H9 (cell line): ENCODE measurements at regions not wholly inside any gene's neighbourhood (a gene's known extent, or its start where the extent isn't known, plus 50 kb on each side); places are given as distances from the start of the nearest gene placed in this dataset.

Experiments
- DNase-seq: peaks from one replicate; pipeline ENCODE4 v3.0.0-alpha.2; 2017
- H2AFZ ChIP-seq: one replicate; pipeline ENCODE4 v1.6.1; 2013; ENCODE audit warnings: mild to moderate bottlenecking, low read length, control low read depth, moderate library complexity
- H2AK5ac ChIP-seq: 2 replicates; pipeline ENCODE4 v1.6.1; 2013; ENCODE audit warnings: low read length, control low read depth, mixed read lengths; ENCODE audit not compliant: insufficient read length
- H2BK120ac ChIP-seq: one replicate; pipeline ENCODE4 v1.6.1; 2013; ENCODE audit warnings: low read depth, mild to moderate bottlenecking, low read length, control low read depth, inconsistent platforms; ENCODE audit not compliant: poor library complexity, severe bottlenecking
- H2BK12ac ChIP-seq: 2 replicates; pipeline ENCODE4 v1.6.1; 2013; ENCODE audit warnings: low read length, control low read depth, mixed read lengths, low read depth; ENCODE audit not compliant: insufficient read length
- H2BK15ac ChIP-seq: 2 replicates; pipeline ENCODE4 v1.6.1; 2013; ENCODE audit warnings: low read depth, low read length, control low read depth
- H2BK20ac ChIP-seq: one replicate; pipeline ENCODE4 v1.6.1; 2013; ENCODE audit warnings: low read depth, mild to moderate bottlenecking, low read length, control low read depth, inconsistent platforms; ENCODE audit not compliant: poor library complexity, severe bottlenecking
- H2BK5ac ChIP-seq: 2 replicates; pipeline ENCODE4 v1.6.1; 2013; ENCODE audit warnings: low read length, control low read depth, mixed read lengths; ENCODE audit not compliant: insufficient read length
- H3K14ac ChIP-seq: 2 replicates; pipeline ENCODE4 v1.6.1; 2013; ENCODE audit warnings: low read length, control low read depth; ENCODE audit not compliant: insufficient read depth
- H3K18ac ChIP-seq: 2 replicates; pipeline ENCODE4 v1.6.1; 2013; ENCODE audit warnings: low read depth, mild to moderate bottlenecking, mixed read lengths, low read length, control low read depth; ENCODE audit not compliant: insufficient read length
- H3K23ac ChIP-seq: 2 replicates; pipeline ENCODE4 v1.6.1; 2013; ENCODE audit warnings: low read length, control low read depth, mixed read lengths, low read depth; ENCODE audit not compliant: insufficient read length
- H3K23me2 ChIP-seq: 2 replicates; pipeline ENCODE4 v1.6.1; 2013; ENCODE audit warnings: low read depth, mild to moderate bottlenecking, mixed read lengths, low read length, control low read depth; ENCODE audit not compliant: insufficient read length, poor library complexity, severe bottlenecking
- H3K27ac ChIP-seq: 2 replicates; pipeline ENCODE4 v1.5.1; 2013; ENCODE audit warnings: low read length, control low read depth, mixed read lengths, low read depth; ENCODE audit not compliant: insufficient read length
- H3K27me3 ChIP-seq: 2 replicates; pipeline ENCODE4 v1.6.1; 2013; ENCODE audit warnings: low read length, control low read depth, inconsistent platforms; ENCODE audit not compliant: insufficient read depth
- H3K4ac ChIP-seq: 2 replicates; pipeline ENCODE4 v1.6.1; 2013; ENCODE audit warnings: low read depth, mild to moderate bottlenecking, control low read depth, inconsistent platforms, low read length, moderate library complexity
- H3K4me1 ChIP-seq: 2 replicates; pipeline ENCODE4 v1.6.1; 2013; ENCODE audit warnings: low read length, control low read depth, inconsistent platforms; ENCODE audit not compliant: insufficient read depth
- H3K4me2 ChIP-seq: 2 replicates; pipeline ENCODE4 v1.6.1; 2013; ENCODE audit warnings: low read length, control low read depth, mixed read lengths; ENCODE audit not compliant: insufficient read length, insufficient read depth
- H3K56ac ChIP-seq: 2 replicates; pipeline ENCODE4 v1.6.1; 2013; ENCODE audit warnings: low read depth, mild to moderate bottlenecking, mixed read lengths, low read length, control low read depth; ENCODE audit not compliant: insufficient read length
- H3K79me1 ChIP-seq: 2 replicates; pipeline ENCODE4 v1.6.1; 2013; ENCODE audit warnings: low read depth, mild to moderate bottlenecking, moderate library complexity, low read length, control low read depth, inconsistent platforms; ENCODE audit not compliant: insufficient read depth, poor library complexity, severe bottlenecking
- H3K79me2 ChIP-seq: 2 replicates; pipeline ENCODE4 v1.6.1; 2013; ENCODE audit warnings: low read length, control low read depth, inconsistent platforms; ENCODE audit not compliant: insufficient read depth
- H3K9ac ChIP-seq: 2 replicates; pipeline ENCODE4 v1.6.1; 2013; ENCODE audit warnings: low read length, control low read depth, mixed read lengths; ENCODE audit not compliant: insufficient read length; ENCODE audit errors: extremely low read depth
- H3K9me3 ChIP-seq: one replicate; pipeline ENCODE4 v1.6.1; 2013; ENCODE audit warnings: low read depth, low read length, inconsistent platforms; ENCODE audit not compliant: control insufficient read depth
- H3T11ph ChIP-seq: one replicate; pipeline ENCODE4 v1.6.1; 2013; ENCODE audit warnings: mild to moderate bottlenecking, low read length, control low read depth, inconsistent platforms
- H4K20me1 ChIP-seq: one replicate; pipeline ENCODE4 v1.6.1; 2013; ENCODE audit not compliant: control insufficient read depth, insufficient read length, insufficient read depth
- H4K5ac ChIP-seq: 2 replicates; pipeline ENCODE4 v1.6.1; 2013; ENCODE audit warnings: low read depth, mild to moderate bottlenecking, mixed read lengths, low read length, control low read depth; ENCODE audit not compliant: insufficient read length
- H4K8ac ChIP-seq: replicated peaks from 2 replicates; pipeline ENCODE4 v1.6.1; 2013; ENCODE audit warnings: low read length, control low read depth, mixed read lengths, low read depth; ENCODE audit not compliant: insufficient read length
- H4K91ac ChIP-seq: 2 replicates; pipeline ENCODE4 v1.6.1; 2013; ENCODE audit warnings: low read depth, mild to moderate bottlenecking, moderate library complexity, mixed read lengths, low read length, control low read depth; ENCODE audit not compliant: insufficient read length
- H3K27ac Mint-ChIP-seq, 3 experiments: 2 replicates in 2 of 3; 3 replicates in 1 of 3; pipeline ENCODE4 v1.8.0; 2020 to 2021; ENCODE audit warnings: mixed read lengths in 3 of 3, mild to moderate bottlenecking in 1 of 3, moderate library complexity in 1 of 3
- H3K27me3 Mint-ChIP-seq: 2 replicates; pipeline ENCODE4 v1.8.0; 2021; ENCODE audit warnings: low read depth, mild to moderate bottlenecking, moderate library complexity, mixed read lengths
- H3K36me3 Mint-ChIP-seq, 3 experiments: 2 replicates in 2 of 3; 3 replicates in 1 of 3; pipeline ENCODE4 v1.8.0; 2020 to 2021; ENCODE audit warnings: low read depth in 3 of 3, mixed read lengths in 3 of 3; ENCODE audit not compliant: insufficient read depth in 1 of 3
- H3K4me1 Mint-ChIP-seq, 2 experiments: 2 replicates each; pipeline ENCODE4 v1.8.0; 2020; ENCODE audit warnings: mixed read lengths in 2 of 2
- H3K4me3 Mint-ChIP-seq, 2 experiments: 2 replicates in 1 of 2; 3 replicates in 1 of 2; pipeline ENCODE4 v1.8.0; 2020 to 2021; ENCODE audit warnings: mild to moderate bottlenecking in 2 of 2, mixed read lengths in 2 of 2, moderate library complexity in 1 of 2
- H3K9me3 Mint-ChIP-seq, 2 experiments: 2 replicates in 1 of 2; 3 replicates in 1 of 2; pipeline ENCODE4 v1.8.0; 2020; ENCODE audit warnings: mild to moderate bottlenecking in 2 of 2, mixed read lengths in 2 of 2, moderate library complexity in 1 of 2
- CTCF ChIP-seq: fragments of 200-600 bp; sonication (generic); conservative IDR thresholded peaks from 3 replicates; pipeline ENCODE4 v1.8.0; 2021; ENCODE audit warnings: antibody characterized with exemption, mild to moderate bottlenecking
- WGBS: extraction: QIAGEN DNeasy Blood & Tissue Kit; methylation state at CpG from one replicate; pipeline ENCODE4 v1.1.7; 2013; ENCODE audit warnings: missing lambda C conversion rate, low lambda C conversion rate, mixed read lengths; ENCODE audit not compliant: insufficient read length; ENCODE audit errors: extremely low coverage; 5-methylcytosine and 5-hydroxymethylcytosine counted together

GRCh38 chr6:105755885-105756284 is 330.3 kb upstream of the PRDM1 start:
- H3K4me1 ChIP-seq = peaks cover 8% of the 10 kb centered on the region; the same call in 1 of the 2 replicates

More at GRCh38 chr6:105755885-105756284, 330.3 kb upstream of the PRDM1 start:
- H4K8ac ChIP-seq = no peak overlapping the region
- H2AFZ ChIP-seq = no peak overlapping the region
- no peak overlapping the region for H3K56ac ChIP-seq
- no peaks in the 10 kb centered on the region for H3K27me3 ChIP-seq
- no peak overlapping the region for H2BK15ac ChIP-seq
- no peak overlapping the region for H2BK5ac ChIP-seq
- H3K4ac ChIP-seq = no peak overlapping the region
- 0 out of 2 replicates have a peak, but pooled peaks cover 1% of the 10 kb centered on the region for H3K27me3 Mint-ChIP-seq
- H3K14ac ChIP-seq = no peak overlapping the region
- no peak for DNase-seq
- H3K4me2 ChIP-seq = no peak overlapping the region
- H3K23ac ChIP-seq = no peak overlapping the region
- peaks cover 12 to 17% of the 10 kb centered on the region in 2 experiments for H3K4me1 Mint-ChIP-seq
- no peak overlapping the region for H2BK120ac ChIP-seq
- no peaks in the 10 kb centered on the region for H3K79me1 ChIP-seq
- no peak overlapping the region for H2AK5ac ChIP-seq
- no peak for TF ChIP-seq CTCF
- H3K4me3 Mint-ChIP-seq = no peak overlapping the region
- no peaks in the 10 kb centered on the region for H4K20me1 ChIP-seq
- no peak overlapping the region for H4K5ac ChIP-seq
- H3K9ac ChIP-seq = no peak overlapping the region
- H3K36me3 Mint-ChIP-seq = peaks cover 0 to 16% (median 8%) of the 10 kb centered on the region in 3 experiments; a peak in 4 of 7 replicates
- no peak overlapping the region for H2BK20ac ChIP-seq
- no CpG with 5 or more reads among the region's 4 CpGs for WGBS
- H3T11ph ChIP-seq = no peak overlapping the region
- no peak overlapping the region for H3K27ac Mint-ChIP-seq
- peaks cover 10% of the 10 kb centered on the region for H3K9me3 ChIP-seq
- no peak overlapping the region for H3K27ac ChIP-seq
- peaks cover 10 to 15% of the 10 kb centered on the region in 2 experiments for H3K9me3 Mint-ChIP-seq
- H4K91ac ChIP-seq = no peak overlapping the region
- no peaks in the 10 kb centered on the region for H3K23me2 ChIP-seq
- H3K18ac ChIP-seq = no peak overlapping the region
- no peak overlapping the region for H2BK12ac ChIP-seq
- H3K79me2 ChIP-seq = no peaks in the 10 kb centered on the region
